CD8-positive, alpha-beta memory T cell (primary cell): ENCODE measurements at regions not wholly inside any gene's neighbourhood (a gene's known extent, or its start where the extent isn't known, plus 50 kb on each side); places are given as distances from the start of the nearest gene placed in this dataset.

Experiments
- CTCF ChIA-PET: fragments of 350-600 bp; sonication (Branson Sonifier 250); formaldehyde crosslinking; loops from one replicate; lab custom pipeline; 2021; ENCODE audit warnings: antibody characterized with exemption; lab: Charles Lee
- POLR2A ChIA-PET: fragments of 350-600 bp; sonication (Branson Sonifier 250); formaldehyde crosslinking; loops from one replicate; lab custom pipeline; 2021; ENCODE audit warnings: antibody characterized with exemption; lab: Charles Lee
- DNase-seq, 5 donors: peaks; one replicate each; pipeline versions ENCODE4 v3.0.0 to v3.0.0-alpha.2; 2020 to 2022; ENCODE audit warnings: mixed read lengths in 1 of 5
- H3K27ac ChIP-seq: one replicate; pipeline ENCODE4 v1.7.0; 2013; ENCODE audit warnings: low read depth, mild to moderate bottlenecking, low read length, moderate library complexity
- H3K27me3 ChIP-seq: 2 replicates; pipeline ENCODE4 v1.7.0; 2013; ENCODE audit warnings: low read length, mild to moderate bottlenecking; ENCODE audit not compliant: insufficient read depth, poor library complexity, severe bottlenecking
- H3K36me3 ChIP-seq: 2 replicates; pipeline ENCODE4 v1.7.0; 2013; ENCODE audit warnings: mild to moderate bottlenecking, low read length, moderate library complexity; ENCODE audit not compliant: insufficient read depth
- H3K4me1 ChIP-seq: 2 replicates; pipeline ENCODE4 v1.7.0; 2013; ENCODE audit warnings: mild to moderate bottlenecking, low read length, moderate library complexity; ENCODE audit not compliant: insufficient read depth
- H3K4me3 ChIP-seq: 2 replicates; pipeline ENCODE4 v1.7.0; 2013; ENCODE audit warnings: mild to moderate bottlenecking, low read length
- H3K9me3 ChIP-seq: 2 replicates; pipeline ENCODE4 v1.7.0; 2013; ENCODE audit warnings: mild to moderate bottlenecking, low read length
- H3K27ac Mint-ChIP-seq, 8 donors: one replicate each; pipeline ENCODE4 v1.8.0; 2020 to 2021; ENCODE audit warnings: mixed read lengths in 8 of 8, mild to moderate bottlenecking in 6 of 8, inconsistent platforms in 3 of 8, moderate library complexity in 3 of 8
- H3K27me3 Mint-ChIP-seq, 2 donors: one replicate each; pipeline ENCODE4 v1.8.0; 2020 to 2021; ENCODE audit warnings: mixed read lengths in 2 of 2, mild to moderate bottlenecking in 1 of 2, moderate library complexity in 1 of 2
- H3K36me3 Mint-ChIP-seq, 3 donors: one replicate each; pipeline ENCODE4 v1.8.0; 2020 to 2021; ENCODE audit warnings: mixed read lengths in 3 of 3, inconsistent platforms in 1 of 3, mild to moderate bottlenecking in 1 of 3
- H3K4me1 Mint-ChIP-seq, 3 donors: one replicate each; pipeline ENCODE4 v1.8.0; 2020 to 2021; ENCODE audit warnings: mixed read lengths in 3 of 3, inconsistent platforms in 1 of 3, mild to moderate bottlenecking in 1 of 3
- H3K4me3 Mint-ChIP-seq, 7 donors: one replicate each; pipeline ENCODE4 v1.8.0; 2020 to 2021; ENCODE audit warnings: mixed read lengths in 7 of 7, mild to moderate bottlenecking in 6 of 7, moderate library complexity in 4 of 7, inconsistent platforms in 2 of 7
- H3K9me3 Mint-ChIP-seq, 5 donors: one replicate each; pipeline ENCODE4 v1.8.0; 2020 to 2022; ENCODE audit warnings: mixed read lengths in 5 of 5, mild to moderate bottlenecking in 3 of 5, moderate library complexity in 2 of 5, inconsistent platforms in 1 of 5

DNA sequence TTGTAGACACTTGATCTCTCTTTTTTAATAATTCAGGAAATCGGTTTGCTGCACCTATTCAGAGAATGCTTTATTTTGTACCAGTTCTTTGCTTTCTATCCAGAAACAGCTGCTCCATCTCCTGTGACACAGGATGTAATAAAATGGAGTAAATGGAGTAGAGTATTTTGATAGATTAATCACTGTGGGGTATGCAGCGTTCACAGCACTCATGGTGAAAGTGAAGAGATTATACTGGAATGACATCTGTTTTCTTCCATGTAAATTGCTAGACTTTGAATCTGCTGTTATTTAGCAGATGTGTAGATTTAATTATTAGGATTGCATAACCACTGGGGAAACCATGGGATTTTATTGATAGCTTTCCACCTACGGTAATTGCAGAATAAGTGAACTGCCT is 227.3 kb upstream of the ARHGAP42 start:
- CTCF ChIA-PET = no interaction called here
- H3K9me3 Mint-ChIP-seq = peaks cover 0 to 15% (median 2%) of the 10 kb centered on the region in 5 donors
- POLR2A ChIA-PET = no interaction called here
- H3K4me3 ChIP-seq = no peak overlapping the region
- H3K4me1 Mint-ChIP-seq = no peaks in the 10 kb centered on the region
- H3K27ac ChIP-seq = no peak overlapping the region
- H3K4me3 Mint-ChIP-seq = no peak overlapping the region
- no peaks in the 10 kb centered on the region for H3K9me3 ChIP-seq
- H3K36me3 Mint-ChIP-seq = no peaks in the 10 kb centered on the region
- no peaks in the 10 kb centered on the region for H3K27me3 ChIP-seq
- no peak for DNase-seq
- no peaks in the 10 kb centered on the region for H3K27me3 Mint-ChIP-seq
- H3K27ac Mint-ChIP-seq = no peak overlapping the region
- H3K36me3 ChIP-seq = no peaks in the 10 kb centered on the region
- H3K4me1 ChIP-seq = no peaks in the 10 kb centered on the region

DNA sequence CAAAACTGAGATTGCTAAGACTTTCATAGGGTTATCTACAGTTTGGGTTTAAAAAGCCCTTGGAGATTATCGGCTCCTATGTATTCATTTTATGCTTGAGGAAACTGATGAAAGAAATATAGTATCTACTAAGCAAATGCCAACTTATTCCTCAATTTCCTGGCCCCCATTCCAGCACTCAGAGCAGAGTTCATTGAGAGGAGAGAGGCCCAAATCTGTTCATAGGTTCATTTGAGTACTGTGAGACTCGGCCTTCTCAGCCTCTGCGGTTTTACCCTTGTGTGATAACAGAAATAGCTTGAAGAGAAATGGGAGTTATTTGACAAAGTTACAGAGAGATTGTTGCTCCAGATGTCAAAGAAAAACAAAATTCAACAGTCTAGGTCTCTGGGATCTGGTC is 226.7 kb upstream of the ARHGAP42 start:
- H3K36me3 ChIP-seq = no peaks in the 10 kb centered on the region
- H3K27ac Mint-ChIP-seq = no peak overlapping the region
- no peaks in the 10 kb centered on the region for H3K27me3 ChIP-seq
- ChIA-PET POLR2A (no interaction called here), CTCF (no interaction called here)
- no peak for DNase-seq
- H3K4me1 ChIP-seq = no peaks in the 10 kb centered on the region
- H3K27ac ChIP-seq = no peak overlapping the region
- H3K9me3 ChIP-seq = no peaks in the 10 kb centered on the region
- H3K9me3 Mint-ChIP-seq = peaks cover 0 to 15% (median 2%) of the 10 kb centered on the region in 5 donors
- H3K36me3 Mint-ChIP-seq = no peaks in the 10 kb centered on the region
- no peaks in the 10 kb centered on the region for H3K4me1 Mint-ChIP-seq
- H3K4me3 Mint-ChIP-seq = no peak overlapping the region
- H3K27me3 Mint-ChIP-seq = no peaks in the 10 kb centered on the region
- no peak overlapping the region for H3K4me3 ChIP-seq

DNA sequence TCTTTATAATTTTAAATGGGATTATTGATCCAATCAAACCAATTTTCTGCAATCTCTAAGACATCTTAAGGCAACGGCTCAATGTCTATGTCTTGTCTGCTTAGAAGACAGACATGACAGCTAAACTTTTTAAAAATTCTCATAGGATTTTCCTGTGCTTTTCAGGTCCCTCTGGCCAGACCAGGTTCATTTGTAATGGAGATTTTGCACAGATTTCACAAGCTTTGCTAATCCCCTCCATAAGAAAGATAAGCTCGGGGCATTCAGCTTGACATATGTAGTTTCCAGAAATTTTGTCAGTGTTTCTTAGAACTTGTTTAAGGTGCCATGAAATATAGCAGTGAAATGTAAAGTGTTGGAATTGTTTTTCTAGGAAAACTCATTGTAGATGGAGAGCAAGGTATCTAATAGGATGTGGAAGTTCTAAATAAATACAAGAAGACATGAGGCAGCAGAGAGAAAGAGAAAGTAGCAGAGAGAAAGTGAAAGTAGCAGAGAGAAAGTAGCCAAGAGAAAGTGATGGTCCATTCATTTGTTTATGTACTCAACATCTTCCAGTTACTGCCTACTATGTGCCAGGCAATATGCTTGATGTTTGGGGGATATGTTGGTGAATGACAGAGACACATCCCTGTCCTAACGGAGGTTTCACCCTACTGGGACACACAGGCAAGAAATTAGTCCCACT is 219.1 kb upstream of the ARHGAP42 start:
- ChIA-PET POLR2A (no interaction called here), CTCF (no interaction called here)
- no peaks in the 10 kb centered on the region for H3K27me3 ChIP-seq
- no peaks in the 10 kb centered on the region for H3K36me3 ChIP-seq
- Mint-ChIP-seq H3K27ac (no peak overlapping the region), H3K9me3 (peaks cover 6 to 21% (median 15%) of the 10 kb centered on the region in 5 donors), H3K4me3 (no peak overlapping the region), H3K36me3 (no peaks in the 10 kb centered on the region), H3K4me1 (no peaks in the 10 kb centered on the region), H3K27me3 (no peaks in the 10 kb centered on the region)
- H3K27ac ChIP-seq = no peak overlapping the region
- no peak overlapping the region for H3K4me3 ChIP-seq
- no peaks in the 10 kb centered on the region for H3K9me3 ChIP-seq
- DNase-seq = no peak
- no peaks in the 10 kb centered on the region for H3K4me1 ChIP-seq

DNA sequence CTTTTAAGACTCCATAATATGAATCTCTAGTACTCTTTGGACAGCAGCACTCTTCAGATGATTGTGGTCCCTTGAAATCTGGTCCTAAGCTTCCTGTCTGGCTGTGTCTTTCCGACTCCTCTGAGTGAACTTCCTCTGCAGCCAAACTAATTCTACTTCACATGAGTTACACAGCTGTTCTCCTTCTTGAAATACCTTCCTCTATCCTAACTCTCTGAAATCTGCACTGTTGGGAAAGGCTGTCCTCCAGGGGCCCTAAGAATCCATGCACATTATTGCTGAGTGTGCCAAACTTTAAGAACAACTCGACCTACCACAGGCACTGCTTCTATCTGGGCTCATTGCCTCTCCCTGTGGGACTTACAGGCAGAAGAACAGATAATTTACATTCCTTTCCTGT is 217.3 kb upstream of the ARHGAP42 start:
- no peaks in the 10 kb centered on the region for H3K4me1 Mint-ChIP-seq
- ChIA-PET POLR2A (no interaction called here), CTCF (no interaction called here)

DNA sequence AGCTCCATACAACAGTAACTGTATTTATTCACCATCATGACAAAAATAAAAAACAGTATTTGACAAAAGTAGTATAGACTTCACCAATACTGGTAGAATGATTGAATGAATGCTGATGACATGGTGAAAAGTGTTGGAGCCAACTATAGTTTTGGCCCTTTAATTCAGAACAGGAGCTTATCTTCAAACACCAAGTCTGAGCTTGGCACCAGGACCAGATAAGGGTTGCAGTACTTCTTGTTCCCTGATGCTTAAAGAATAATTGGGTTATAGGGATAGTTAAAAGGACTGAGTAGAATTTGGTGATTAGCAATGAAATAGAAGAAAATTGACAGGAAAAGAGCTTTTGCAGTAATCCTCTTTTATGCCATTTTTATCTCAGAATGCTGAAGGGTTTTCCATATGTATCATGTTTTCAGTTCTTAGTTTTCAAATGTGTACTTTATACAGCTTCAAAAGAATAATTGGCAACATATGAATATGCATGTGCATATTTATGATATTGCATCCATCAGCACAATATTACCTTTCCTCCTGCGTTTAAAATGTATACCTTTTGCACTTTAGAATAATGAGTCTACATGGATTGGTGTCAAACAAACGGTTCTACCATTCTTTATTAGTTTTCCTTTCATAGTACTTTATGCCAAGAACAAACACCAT is 214.2 kb upstream of the ARHGAP42 start:
- CTCF ChIA-PET = no interaction called here

More for the DNA sequence above, 217.3 kb upstream of the ARHGAP42 start:
- Mint-ChIP-seq H3K4me3 (no peak overlapping the region), H3K36me3 (no peaks in the 10 kb centered on the region), H3K9me3 (peaks cover 6 to 24% (median 15%) of the 10 kb centered on the region in 5 donors), H3K27me3 (no peaks in the 10 kb centered on the region), H3K27ac (peak overlapping the region in 1 of 8 donors; percentile 70)
- Histone ChIP-seq H3K4me3 (no peak overlapping the region), H3K9me3 (no peaks in the 10 kb centered on the region), H3K27me3 (no peaks in the 10 kb centered on the region), H3K36me3 (no peaks in the 10 kb centered on the region), H3K4me1 (no peaks in the 10 kb centered on the region), H3K27ac (no peak overlapping the region)
- no peak for DNase-seq

DNA sequence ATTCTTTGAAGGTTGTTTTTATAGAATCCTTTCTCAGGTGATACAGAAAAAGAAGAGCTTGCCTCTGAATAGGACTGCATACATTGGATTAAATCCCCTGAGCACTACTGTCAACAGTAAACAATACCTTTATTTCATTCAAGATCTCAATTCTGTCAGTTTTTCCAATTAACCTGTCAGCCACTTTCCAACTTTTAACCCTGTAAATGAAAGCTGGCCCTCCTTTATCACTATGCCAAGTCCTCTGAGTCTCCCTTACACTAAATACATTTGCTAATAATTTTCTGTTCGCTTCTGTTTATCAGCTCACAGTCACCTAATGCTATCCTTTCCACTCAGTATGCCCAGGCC is 213.7 kb upstream of the ARHGAP42 start:
- Mint-ChIP-seq H3K36me3 (no peaks in the 10 kb centered on the region), H3K27me3 (no peaks in the 10 kb centered on the region), H3K27ac (no peak overlapping the region), H3K9me3 (peaks cover 0 to 17% (median 4%) of the 10 kb centered on the region in 5 donors), H3K4me3 (no peak overlapping the region), H3K4me1 (no peaks in the 10 kb centered on the region)
- no peaks in the 10 kb centered on the region for H3K36me3 ChIP-seq
- H3K27ac ChIP-seq = no peak overlapping the region
- H3K4me1 ChIP-seq = no peaks in the 10 kb centered on the region
- no peak for DNase-seq
- no peaks in the 10 kb centered on the region for H3K9me3 ChIP-seq
- CTCF ChIA-PET = no interaction called here
- POLR2A ChIA-PET = no interaction called here
- no peaks in the 10 kb centered on the region for H3K27me3 ChIP-seq
- H3K4me3 ChIP-seq = no peak overlapping the region

More for the DNA sequence above, 214.2 kb upstream of the ARHGAP42 start:
- H3K4me1 Mint-ChIP-seq = no peaks in the 10 kb centered on the region
- Histone ChIP-seq H3K4me3 (no peak overlapping the region), H3K27me3 (no peaks in the 10 kb centered on the region), H3K27ac (no peak overlapping the region), H3K4me1 (no peaks in the 10 kb centered on the region), H3K9me3 (no peaks in the 10 kb centered on the region), H3K36me3 (no peaks in the 10 kb centered on the region)
- H3K27ac Mint-ChIP-seq = no peak overlapping the region
- no peaks in the 10 kb centered on the region for H3K27me3 Mint-ChIP-seq
- POLR2A ChIA-PET = no interaction called here
- no peak for DNase-seq
- H3K9me3 Mint-ChIP-seq = peaks cover 0 to 17% (median 7%) of the 10 kb centered on the region in 5 donors
- no peaks in the 10 kb centered on the region for H3K36me3 Mint-ChIP-seq
- H3K4me3 Mint-ChIP-seq = no peak overlapping the region

DNA sequence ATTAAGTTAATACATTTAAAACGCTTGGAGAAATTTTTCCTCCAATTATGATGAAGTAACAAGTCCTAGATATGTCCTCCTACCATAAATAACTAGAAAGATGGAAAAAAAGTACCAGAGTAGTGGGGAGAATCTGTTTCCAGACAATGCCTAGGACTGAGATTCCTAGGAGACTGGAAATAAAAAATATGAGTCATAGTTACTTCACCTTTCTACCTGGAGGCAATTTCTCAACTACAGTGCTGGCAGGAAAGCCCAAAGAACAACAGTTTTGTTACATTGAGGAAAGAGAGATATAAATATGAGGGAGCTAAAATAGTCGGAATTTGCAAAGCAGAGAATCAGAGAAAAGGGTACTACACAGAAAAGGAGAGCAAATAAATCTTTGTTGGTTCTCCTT is 202.1 kb upstream of the ARHGAP42 start:
- H3K4me1 ChIP-seq = no peaks in the 10 kb centered on the region
- POLR2A ChIA-PET = no interaction called here
- DNase-seq = no peak
- Mint-ChIP-seq H3K4me1 (no peaks in the 10 kb centered on the region), H3K27me3 (no peaks in the 10 kb centered on the region), H3K27ac (no peak overlapping the region), H3K36me3 (peaks cover 0 to 4% (median 2%) of the 10 kb centered on the region in 3 donors), H3K4me3 (no peak overlapping the region), H3K9me3 (peaks cover 13 to 40% (median 25%) of the 10 kb centered on the region in 5 donors)
- H3K36me3 ChIP-seq = no peaks in the 10 kb centered on the region
- no peaks in the 10 kb centered on the region for H3K27me3 ChIP-seq
- H3K9me3 ChIP-seq = no peaks in the 10 kb centered on the region
- CTCF ChIA-PET = no interaction called here
- no peak overlapping the region for H3K27ac ChIP-seq
- H3K4me3 ChIP-seq = no peak overlapping the region

DNA sequence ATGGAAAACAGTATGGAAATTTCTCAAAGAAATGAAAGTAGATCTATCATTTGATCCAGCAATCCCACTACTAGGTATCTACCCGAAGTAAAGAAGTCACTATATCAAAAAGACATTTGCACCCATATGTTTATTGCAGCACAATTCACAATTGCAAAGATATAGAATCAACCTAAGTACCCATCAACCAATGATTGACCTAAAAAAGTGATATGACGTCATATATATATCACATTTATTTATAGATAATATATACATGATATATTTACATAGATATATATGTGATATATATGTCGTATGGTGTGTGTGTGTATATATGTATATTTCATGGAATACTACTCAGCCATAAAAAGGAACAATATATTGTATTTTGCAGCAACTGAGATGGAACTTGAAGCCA is 188.3 kb upstream of the ARHGAP42 start:
- ChIA-PET POLR2A (no interaction called here), CTCF (no interaction called here)

More for the DNA sequence above, 188.3 kb upstream of the ARHGAP42 start:
- no peaks in the 10 kb centered on the region for H3K27me3 Mint-ChIP-seq
- no peak overlapping the region for H3K4me3 ChIP-seq
- no peak overlapping the region for H3K4me3 Mint-ChIP-seq
- no peak for DNase-seq
- H3K27me3 ChIP-seq = no peaks in the 10 kb centered on the region
- no peak overlapping the region for H3K27ac ChIP-seq
- H3K27ac Mint-ChIP-seq = no peak overlapping the region
- peaks cover 2 to 32% (median 22%) of the 10 kb centered on the region in 5 donors for H3K9me3 Mint-ChIP-seq
- no peaks in the 10 kb centered on the region for H3K4me1 Mint-ChIP-seq
- no peaks in the 10 kb centered on the region for H3K36me3 ChIP-seq
- no peaks in the 10 kb centered on the region for H3K9me3 ChIP-seq
- H3K4me1 ChIP-seq = no peaks in the 10 kb centered on the region
- H3K36me3 Mint-ChIP-seq = no peaks in the 10 kb centered on the region
